ENCODE measurements at regions not wholly inside any gene's neighbourhood (a gene's known extent, or its start where the extent isn't known, plus 50 kb on each side); places are given as distances from the start of the nearest gene placed in this dataset.

DNA sequence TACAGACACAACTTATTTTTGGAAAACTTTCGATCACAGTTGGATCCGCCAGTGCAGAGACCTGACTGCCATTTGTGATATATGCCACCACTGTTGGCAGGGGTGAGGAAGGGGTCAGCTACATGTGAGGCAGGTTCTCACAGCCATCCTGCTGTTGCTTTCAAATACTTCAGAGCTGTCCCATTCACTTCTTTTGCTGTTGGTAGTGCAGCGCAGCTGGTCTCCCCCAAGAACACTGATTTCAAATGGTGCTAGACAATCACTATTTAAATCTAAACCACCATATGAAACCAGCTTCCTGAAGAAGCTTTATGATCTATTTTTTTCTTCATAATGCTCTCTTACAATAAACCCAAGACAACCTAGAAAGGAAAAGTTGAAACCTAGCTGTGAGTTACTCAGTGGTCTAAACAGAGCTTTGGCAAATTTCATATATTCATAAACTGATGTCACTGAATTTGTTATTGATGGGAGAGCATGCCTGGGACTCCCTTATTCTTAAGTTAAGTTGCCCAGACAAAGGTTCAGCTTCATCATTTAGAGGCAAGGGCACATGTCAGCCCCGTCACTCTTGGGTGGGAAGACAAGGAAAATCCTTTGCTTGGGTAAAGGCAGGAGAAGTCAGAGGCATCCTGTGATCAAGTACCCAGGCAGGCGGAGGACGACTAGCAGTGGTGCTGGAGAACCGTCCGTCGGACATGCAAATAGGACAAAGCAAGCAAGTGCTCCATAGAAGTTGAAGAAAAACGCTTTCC, 143.4 kb upstream of the KLF14 start:
- ATAC-seq (ENCODE audit: insufficient number of reproducible peaks, low FRiP score, low read depth) (no peak), DNase-seq (ENCODE audit: low spot score) (no peak)
- TF ChIP-seq CTCF (IDR thresholded peaks at IDR 0.05), result no peak
- H3K9me3 ChIP-seq, result no peaks in the 10 kb centered on the region
- H3K27me3 ChIP-seq (replicated peaks; ENCODE audit: insufficient read depth), result no peaks in the 10 kb centered on the region
- no peak overlapping the region for H3K4me3 ChIP-seq
- H3K36me3 ChIP-seq, result peaks cover 39% of the 10 kb centered on the region
- H3K4me1 ChIP-seq (ENCODE audit: control insufficient read depth in 1 of 2, low read depth in 2 of 2), result peaks cover 6 to 38% of the 10 kb centered on the region in 2 donors
- H3K27ac ChIP-seq, result no peak overlapping the region

GRCh38 chr7:130877991-130878305, 143.9 kb upstream of the KLF14 start:
- Histone ChIP-seq H3K27me3 (replicated peaks; ENCODE audit: insufficient read depth) (no peaks in the 10 kb centered on the region), H3K4me3 (no peak overlapping the region), H3K4me1 (ENCODE audit: control insufficient read depth in 1 of 2, low read depth in 2 of 2) (peaks cover 6 to 38% of the 10 kb centered on the region in 2 donors), H3K27ac (no peak overlapping the region), H3K36me3 (peaks cover 34% of the 10 kb centered on the region), H3K9me3 (no peaks in the 10 kb centered on the region)
- ATAC-seq (ENCODE audit: insufficient number of reproducible peaks, low FRiP score, low read depth), result no peak
- DNase-seq (ENCODE audit: low spot score), result no peak
- TF ChIP-seq CTCF (IDR thresholded peaks at IDR 0.05), result no peak

DNA sequence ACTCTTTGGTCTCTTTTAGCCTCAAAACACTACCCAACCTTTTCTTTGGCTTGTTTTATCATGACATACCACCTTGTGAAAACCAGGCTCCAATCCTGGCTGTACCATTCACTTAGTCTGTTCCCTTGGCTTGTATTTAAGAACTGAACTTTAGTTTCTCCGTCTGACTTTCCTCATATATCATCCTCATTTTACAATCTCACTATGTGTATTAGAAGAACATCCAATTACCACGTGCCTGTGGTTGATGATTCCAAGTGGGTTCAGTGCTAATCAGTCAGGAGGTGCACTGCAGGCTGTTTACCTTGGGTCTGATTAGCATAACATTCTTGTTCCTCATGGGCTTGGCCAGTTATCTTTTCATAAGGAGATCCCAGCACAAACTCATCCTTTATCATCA, 144.8 kb upstream of the KLF14 start:
- Histone ChIP-seq H3K36me3 (peaks cover 33% of the 10 kb centered on the region), H3K9me3 (no peaks in the 10 kb centered on the region), H3K27me3 (replicated peaks; ENCODE audit: insufficient read depth) (no peaks in the 10 kb centered on the region), H3K4me3 (no peak overlapping the region), H3K4me1 (ENCODE audit: control insufficient read depth in 1 of 2, low read depth in 2 of 2) (peaks cover 6 to 38% of the 10 kb centered on the region in 2 donors), H3K27ac (no peak overlapping the region)
- TF ChIP-seq CTCF (IDR thresholded peaks at IDR 0.05), result no peak
- DNase-seq (ENCODE audit: low spot score), result no peak
- no peak for ATAC-seq (ENCODE audit: insufficient number of reproducible peaks, low FRiP score, low read depth)

GRCh38 chr7:130879191-130879590, 145.2 kb upstream of the KLF14 start:
- Histone ChIP-seq H3K27me3 (replicated peaks; ENCODE audit: insufficient read depth) (no peaks in the 10 kb centered on the region), H3K36me3 (peaks cover 34% of the 10 kb centered on the region), H3K27ac (no peak overlapping the region), H3K4me3 (no peak overlapping the region), H3K9me3 (no peaks in the 10 kb centered on the region), H3K4me1 (ENCODE audit: control insufficient read depth in 1 of 2, low read depth in 2 of 2) (peaks cover 6 to 38% of the 10 kb centered on the region in 2 donors)
- TF ChIP-seq CTCF (IDR thresholded peaks at IDR 0.05), result no peak
- DNase-seq (ENCODE audit: low spot score), result no peak
- ATAC-seq (ENCODE audit: insufficient number of reproducible peaks, low FRiP score, low read depth), result no peak

- Histone ChIP-seq H3K27ac (peak overlapping the region in 1 of 2 donors; percentile 44), H3K36me3 (peaks cover 47% of the 10 kb centered on the region), H3K4me1 (ENCODE audit: control insufficient read depth in 1 of 2, low read depth in 2 of 2) (peaks cover 6 to 32% of the 10 kb centered on the region in 2 donors), H3K4me3 (no peak overlapping the region), H3K27me3 (replicated peaks; ENCODE audit: insufficient read depth) (no peaks in the 10 kb centered on the region), H3K9me3 (no peaks in the 10 kb centered on the region)
- DNase-seq (ENCODE audit: low spot score) (no peak), ATAC-seq (ENCODE audit: insufficient number of reproducible peaks, low FRiP score, low read depth) (no peak)
- no peak for TF ChIP-seq CTCF (IDR thresholded peaks at IDR 0.05)
These were observed 146.7 kb upstream of the KLF14 start for GRCh38 chr7:130880668-130881067.

All from thoracic aorta (tissue), 2 donors.